ENCODE measurements at regions not wholly inside any gene's neighbourhood (a gene's known extent, or its start where the extent isn't known, plus 50 kb on each side); places are given as distances from the start of the nearest gene placed in this dataset.

- DNase-seq (ENCODE audit: extremely low read depth, low read depth): no peak
- TF ChIP-seq CTCF (IDR thresholded peaks at IDR 0.05; ENCODE audit: low read depth, low read length): no peak
Measured at GRCh38 chr19:28155265-28155664, 1057.7 kb downstream of the UQCRFS1 start.

- DNase-seq (ENCODE audit: extremely low read depth, low read depth): no peak
- TF ChIP-seq CTCF (IDR thresholded peaks at IDR 0.05; ENCODE audit: low read depth, low read length): no peak
Measured at GRCh38 chr19:28154077-28154476, 1058.9 kb downstream of the UQCRFS1 start.

- no peak for TF ChIP-seq CTCF (IDR thresholded peaks at IDR 0.05; ENCODE audit: low read depth, low read length)
- DNase-seq (ENCODE audit: extremely low read depth, low read depth): no peak
Measured at GRCh38 chr19:28153123-28153522, 1059.8 kb downstream of the UQCRFS1 start.

- TF ChIP-seq CTCF (IDR thresholded peaks at IDR 0.05; ENCODE audit: low read depth, low read length): no peak
- no peak for DNase-seq (ENCODE audit: extremely low read depth, low read depth)
Measured at GRCh38 chr19:28152195-28152594, 1060.8 kb downstream of the UQCRFS1 start.

- no peak for TF ChIP-seq CTCF (IDR thresholded peaks at IDR 0.05; ENCODE audit: low read depth, low read length)
Measured at GRCh38 chr19:28150129-28150528, 1062.8 kb downstream of the UQCRFS1 start.

GRCh38 chr19:28148554-28148953, 1064.4 kb downstream of the UQCRFS1 start:
- no peak for DNase-seq (ENCODE audit: extremely low read depth, low read depth)
- no peak for TF ChIP-seq CTCF (IDR thresholded peaks at IDR 0.05; ENCODE audit: low read depth, low read length)

More at GRCh38 chr19:28150129-28150528, 1062.8 kb downstream of the UQCRFS1 start:
- DNase-seq (ENCODE audit: extremely low read depth, low read depth): no peak

- TF ChIP-seq CTCF (IDR thresholded peaks at IDR 0.05; ENCODE audit: low read depth, low read length): no peak
- DNase-seq (ENCODE audit: extremely low read depth, low read depth): no peak
Measured at GRCh38 chr19:28142258-28142657, 1070.7 kb downstream of the UQCRFS1 start.

All from AG09319 (cell line).